GM12874 (cell line): ENCODE measurements at regions not wholly inside any gene's neighbourhood (a gene's known extent, or its start where the extent isn't known, plus 50 kb on each side); places are given as distances from the start of the nearest gene placed in this dataset.

Experiments
- CTCF ChIP-seq: IDR thresholded peaks from 2 replicates; pipeline ENCODE4 v1.5.1; 2011; ENCODE audit warnings: low read depth, mild to moderate bottlenecking, control low read depth, low read length, moderate library complexity; ENCODE audit not compliant: insufficient read depth

- TF ChIP-seq CTCF, result no peak
Measured at GRCh38 chr2:139080244-139080643, 300.1 kb upstream of the NXPH2 start.

GRCh38 chr2:139079311-139079710 is 299.1 kb upstream of the NXPH2 start:
- no peak for TF ChIP-seq CTCF

GRCh38 chr2:139078376-139078775 is 298.2 kb upstream of the NXPH2 start:
- TF ChIP-seq CTCF, result no peak

GRCh38 chr2:139077099-139077737 is 297.0 kb upstream of the NXPH2 start:
- TF ChIP-seq CTCF, result no peak

- no peak for TF ChIP-seq CTCF
Measured at GRCh38 chr2:139067874-139068273, 287.7 kb upstream of the NXPH2 start.

- TF ChIP-seq CTCF, result no peak
Measured at GRCh38 chr2:139067072-139067471, 286.9 kb upstream of the NXPH2 start.

- TF ChIP-seq CTCF, result no peak
Measured at GRCh38 chr2:139064159-139064558, 284.0 kb upstream of the NXPH2 start.
